ENCODE measurements at regions not wholly inside any gene's neighbourhood (a gene's known extent, or its start where the extent isn't known, plus 50 kb on each side); places are given as distances from the start of the nearest gene placed in this dataset.

DNA sequence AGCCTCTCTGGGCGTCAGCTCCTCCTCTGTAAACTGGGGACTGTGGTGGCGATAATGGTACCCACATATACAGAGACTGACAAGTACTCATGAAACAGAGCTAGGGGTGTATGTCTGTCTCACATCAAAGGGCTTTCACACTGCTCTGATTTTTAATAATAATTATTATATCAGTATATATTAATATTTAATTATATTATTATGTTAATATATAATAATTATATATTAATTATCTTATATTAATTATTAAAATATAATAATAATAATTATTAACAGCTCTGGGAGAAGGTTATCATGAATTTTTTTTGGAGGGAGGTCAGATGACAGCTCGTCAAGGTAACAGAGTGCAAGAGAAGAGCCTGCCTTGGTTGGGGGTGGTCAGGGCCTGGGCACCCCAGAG lies 173.6 kb downstream of the NRN1 start:
- no peak overlapping the region for H3K4me2 ChIP-seq
- H3K9ac ChIP-seq: no peak overlapping the region
- no peaks in the 10 kb centered on the region for H3K27me3 ChIP-seq (ENCODE audit: insufficient read depth)
- no peaks in the 10 kb centered on the region for H3K36me3 ChIP-seq (replicated peaks in 1 of 2; ENCODE audit: control insufficient read depth in 1 of 2, insufficient read depth in 2 of 2, low read length in 1 of 2)
- CTCF ChIA-PET: no interaction called here
- POLR2A ChIA-PET: no interaction called here
- H2AFZ ChIP-seq (ENCODE audit: low read depth): no peak overlapping the region
- no peaks in the 10 kb centered on the region for H3K4me1 ChIP-seq (ENCODE audit: control insufficient read depth in 1 of 2, insufficient read depth in 2 of 2, low read depth in 1 of 2, low read length in 1 of 2)
- TF ChIP-seq GABPA (IDR thresholded peaks at IDR 0.05; ENCODE audit: low read depth) (no peak), TEAD4 (IDR thresholded peaks at IDR 0.05; ENCODE audit: borderline replicate concordance, insufficient read depth) (no peak), JUND (IDR thresholded peaks at IDR 0.05) (no peak), TCF12 (IDR thresholded peaks at IDR 0.05) (no peak), RAD21 (IDR thresholded peaks at IDR 0.05; ENCODE audit: low read length) (no peak), SMC3 (IDR thresholded peaks at IDR 0.05; ENCODE audit: low read depth, low read length) (no peak), CTCF (IDR thresholded peaks at IDR 0.05) (no peak), POLR2AphosphoS5 (IDR thresholded peaks at IDR 0.05; ENCODE audit: low read depth, low read length) (no peak), RFX5 (IDR thresholded peaks at IDR 0.05; ENCODE audit: low read length) (no peak), MEF2A (IDR thresholded peaks at IDR 0.05; ENCODE audit: borderline replicate concordance, low read depth) (no peak), CHD2 (IDR thresholded peaks at IDR 0.05; ENCODE audit: low read length, partially characterized antibody) (no peak), ELF1 (IDR thresholded peaks at IDR 0.05) (no peak), IRF3 (IDR thresholded peaks at IDR 0.05; ENCODE audit: low read depth, low read length) (no peak)
- TF ChIP-seq, protein P1, sequence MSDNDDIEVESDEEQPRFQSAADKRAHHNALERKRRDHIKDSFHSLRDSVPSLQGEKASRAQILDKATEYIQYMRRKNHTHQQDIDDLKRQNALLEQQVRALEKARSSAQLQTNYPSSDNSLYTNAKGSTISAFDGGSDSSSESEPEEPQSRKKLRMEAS (IDR thresholded peaks at IDR 0.05; ENCODE audit: low read depth): no peak
- TF ChIP-seq, protein P2, sequence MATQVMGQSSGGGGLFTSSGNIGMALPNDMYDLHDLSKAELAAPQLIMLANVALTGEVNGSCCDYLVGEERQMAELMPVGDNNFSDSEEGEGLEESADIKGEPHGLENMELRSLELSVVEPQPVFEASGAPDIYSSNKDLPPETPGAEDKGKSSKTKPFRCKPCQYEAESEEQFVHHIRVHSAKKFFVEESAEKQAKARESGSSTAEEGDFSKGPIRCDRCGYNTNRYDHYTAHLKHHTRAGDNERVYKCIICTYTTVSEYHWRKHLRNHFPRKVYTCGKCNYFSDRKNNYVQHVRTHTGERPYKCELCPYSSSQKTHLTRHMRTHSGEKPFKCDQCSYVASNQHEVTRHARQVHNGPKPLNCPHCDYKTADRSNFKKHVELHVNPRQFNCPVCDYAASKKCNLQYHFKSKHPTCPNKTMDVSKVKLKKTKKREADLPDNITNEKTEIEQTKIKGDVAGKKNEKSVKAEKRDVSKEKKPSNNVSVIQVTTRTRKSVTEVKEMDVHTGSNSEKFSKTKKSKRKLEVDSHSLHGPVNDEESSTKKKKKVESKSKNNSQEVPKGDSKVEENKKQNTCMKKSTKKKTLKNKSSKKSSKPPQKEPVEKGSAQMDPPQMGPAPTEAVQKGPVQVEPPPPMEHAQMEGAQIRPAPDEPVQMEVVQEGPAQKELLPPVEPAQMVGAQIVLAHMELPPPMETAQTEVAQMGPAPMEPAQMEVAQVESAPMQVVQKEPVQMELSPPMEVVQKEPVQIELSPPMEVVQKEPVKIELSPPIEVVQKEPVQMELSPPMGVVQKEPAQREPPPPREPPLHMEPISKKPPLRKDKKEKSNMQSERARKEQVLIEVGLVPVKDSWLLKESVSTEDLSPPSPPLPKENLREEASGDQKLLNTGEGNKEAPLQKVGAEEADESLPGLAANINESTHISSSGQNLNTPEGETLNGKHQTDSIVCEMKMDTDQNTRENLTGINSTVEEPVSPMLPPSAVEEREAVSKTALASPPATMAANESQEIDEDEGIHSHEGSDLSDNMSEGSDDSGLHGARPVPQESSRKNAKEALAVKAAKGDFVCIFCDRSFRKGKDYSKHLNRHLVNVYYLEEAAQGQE (IDR thresholded peaks at IDR 0.05; ENCODE audit: low read depth, low read length): no peak
- H3F3A ChIP-seq (replicated peaks; ENCODE audit: insufficient read depth): no peaks in the 10 kb centered on the region
- H3K9me3 ChIP-seq: no peaks in the 10 kb centered on the region
- H3K79me2 ChIP-seq (ENCODE audit: insufficient read depth): no peaks in the 10 kb centered on the region
- DNase-seq: no peak
- no peak overlapping the region for H3K4me3 ChIP-seq (ENCODE audit: low read depth in 2 of 2, low read length in 1 of 2)
- no peaks in the 10 kb centered on the region for H4K20me1 ChIP-seq (ENCODE audit: insufficient read depth)
- no peaks in the 10 kb centered on the region for H3K9me2 ChIP-seq
- no peak overlapping the region for H3K27ac ChIP-seq (ENCODE audit: low read depth in 2 of 2, low read length in 1 of 2)
- 58% methylated on average over 3 of the region's 3 CpGs for WGBS (ENCODE audit: low lambda C conversion rate)

All from SK-N-SH (cell line).